ENCODE measurements at regions not wholly inside any gene's neighbourhood (a gene's known extent, or its start where the extent isn't known, plus 50 kb on each side); places are given as distances from the start of the nearest gene placed in this dataset.

DNA sequence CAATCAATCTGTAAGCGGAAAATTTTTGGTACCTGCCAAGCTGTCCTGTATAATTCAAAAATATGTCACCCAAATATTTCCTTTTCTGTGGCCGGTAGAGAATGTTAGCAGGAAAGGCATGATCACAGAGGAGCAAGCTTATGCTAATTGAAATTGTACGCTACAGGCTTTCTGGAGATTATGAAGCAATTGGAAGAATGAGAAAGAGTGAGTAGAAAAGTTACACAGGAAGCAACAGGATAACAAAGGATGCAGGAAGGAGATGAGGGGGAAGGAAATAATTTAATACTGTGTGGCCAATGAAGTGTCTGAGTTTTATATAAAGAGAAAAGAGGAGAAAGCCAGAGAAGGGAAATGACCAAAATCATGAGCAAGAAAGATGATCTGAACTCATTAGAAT lies 627.2 kb upstream of the STXBP6 start:
- WGBS, 2 donors: 74 to 83% methylated on average over 3 of the region's 3 CpGs
- no peak overlapping the region for H3K4me3 ChIP-seq (replicated peaks in 1 of 3)
- no peaks in the 10 kb centered on the region for H3K27me3 ChIP-seq
- no peaks in the 10 kb centered on the region for H3K4me1 ChIP-seq
- H3K27ac ChIP-seq: no peak overlapping the region
- no peaks in the 10 kb centered on the region for H3K9me3 ChIP-seq
- DNase-seq: no peak
- no peak for TF ChIP-seq POLR2A (IDR thresholded peaks at IDR 0.05)
- no peak for TF ChIP-seq CTCF (IDR thresholded peaks at IDR 0.05)
- intact Hi-C loops (cut with DNase I): no loop called here
- H3K36me3 ChIP-seq: no peaks in the 10 kb centered on the region

DNA sequence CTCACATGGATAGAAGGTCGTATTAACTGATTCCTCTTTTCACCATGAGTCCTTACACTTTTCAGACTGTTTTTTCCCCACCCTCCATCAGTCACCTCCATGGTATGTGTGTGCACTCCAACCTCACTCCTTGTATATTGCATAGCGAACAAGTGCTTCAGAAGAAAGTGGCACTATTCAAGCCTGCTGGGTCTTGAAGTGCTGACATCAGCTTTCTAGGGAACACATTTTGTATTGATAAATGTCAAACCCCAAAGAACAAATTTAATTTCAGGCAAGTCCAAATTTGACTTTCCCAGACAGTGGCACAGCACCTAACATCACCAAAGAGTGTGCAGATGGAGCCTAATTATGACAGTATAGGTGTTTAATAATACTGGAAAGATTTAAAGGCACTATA lies 617.4 kb upstream of the STXBP6 start:
- intact Hi-C loops (cut with DNase I): no loop called here
- no peak overlapping the region for H3K4me3 ChIP-seq (replicated peaks in 1 of 3)
- H3K4me1 ChIP-seq: no peaks in the 10 kb centered on the region
- no peaks in the 10 kb centered on the region for H3K36me3 ChIP-seq
- H3K27ac ChIP-seq: no peak overlapping the region
- TF ChIP-seq POLR2A (IDR thresholded peaks at IDR 0.05) (no peak), CTCF (IDR thresholded peaks at IDR 0.05) (no peak)
- DNase-seq: no peak
- no peaks in the 10 kb centered on the region for H3K9me3 ChIP-seq
- 40 to 42% methylated on average over 2 of the region's 2 CpGs for WGBS, 2 donors
- H3K27me3 ChIP-seq: no peaks in the 10 kb centered on the region

- Histone ChIP-seq H3K4me1 (no peaks in the 10 kb centered on the region), H3K27ac (no peak overlapping the region), H3K36me3 (no peaks in the 10 kb centered on the region), H3K27me3 (no peaks in the 10 kb centered on the region), H3K4me3 (replicated peaks in 1 of 3) (no peak overlapping the region), H3K9me3 (no peaks in the 10 kb centered on the region)
- no peak for DNase-seq
- intact Hi-C loops (cut with DNase I): no loop called here
- 59 to 61% methylated on average over 4 of the region's 4 CpGs for WGBS, 2 donors
- TF ChIP-seq CTCF (IDR thresholded peaks at IDR 0.05): no peak
- no peak for TF ChIP-seq POLR2A (IDR thresholded peaks at IDR 0.05)
Observed at GRCh38 chr14:25666877-25667276, 616.9 kb upstream of the STXBP6 start.

GRCh38 chr14:25658988-25659387 lies 609.0 kb upstream of the STXBP6 start:
- H3K27me3 ChIP-seq: no peaks in the 10 kb centered on the region
- no peak overlapping the region for H3K27ac ChIP-seq
- no peak overlapping the region for H3K4me3 ChIP-seq (replicated peaks in 1 of 3)
- no peaks in the 10 kb centered on the region for H3K36me3 ChIP-seq
- TF ChIP-seq CTCF (IDR thresholded peaks at IDR 0.05) (no peak), POLR2A (IDR thresholded peaks at IDR 0.05) (no peak)
- WGBS, 2 donors: 76 to 89% methylated on average over 2 of the region's 2 CpGs
- H3K4me1 ChIP-seq: no peaks in the 10 kb centered on the region
- intact Hi-C loops (cut with DNase I): no loop called here
- H3K9me3 ChIP-seq: no peaks in the 10 kb centered on the region
- DNase-seq: no peak

DNA sequence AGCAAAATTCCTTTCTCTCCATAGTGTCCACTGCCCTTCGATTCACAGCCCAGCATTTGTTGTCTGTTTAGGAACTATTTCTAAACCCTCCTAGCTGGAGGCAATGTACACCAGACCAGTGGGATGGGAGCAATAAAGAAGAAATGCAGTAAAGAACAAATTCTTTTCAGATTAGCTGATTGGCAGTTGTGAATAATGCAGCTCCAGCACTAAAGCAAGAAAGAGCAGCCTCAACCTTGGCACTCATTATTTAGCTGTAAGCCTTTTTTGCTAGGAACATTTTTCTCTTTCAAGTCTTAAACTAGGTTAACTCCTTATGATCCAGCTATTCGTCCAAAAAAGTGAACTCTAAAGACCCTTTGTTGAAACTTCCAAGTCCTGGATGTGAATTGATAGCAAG lies 580.5 kb upstream of the STXBP6 start:
- no peak for DNase-seq
- intact Hi-C loops (cut with DNase I): no loop called here
- Histone ChIP-seq H3K27ac (no peak overlapping the region), H3K36me3 (no peaks in the 10 kb centered on the region), H3K27me3 (no peaks in the 10 kb centered on the region), H3K4me3 (replicated peaks in 1 of 3) (no peak overlapping the region), H3K9me3 (no peaks in the 10 kb centered on the region), H3K4me1 (no peaks in the 10 kb centered on the region)
- WGBS, 2 donors: 53 to 55% methylated on average over 2 of the region's 2 CpGs
- TF ChIP-seq POLR2A (IDR thresholded peaks at IDR 0.05) (no peak), CTCF (IDR thresholded peaks at IDR 0.05) (no peak)

Data from thyroid gland (tissue), 4 donors.